HG03520 (cell line): ENCODE measurements at regions not wholly inside any gene's neighbourhood (a gene's known extent, or its start where the extent isn't known, plus 50 kb on each side); places are given as distances from the start of the nearest gene placed in this dataset.
A peak's percentile ranks its signal among the peaks of the same experiment; 100 is the strongest.
"Not testable (repeated sequence)": the region's sequence is repeated elsewhere in the genome, so short reads cannot be mapped to it uniquely, and the experiment has no call there.

Source experiments
- ATAC-seq: cut with Tn5 transposase; IDR thresholded peaks from one replicate; pipeline ENCODE4 v1.9.1; 2021; ENCODE audit warnings: mild to moderate bottlenecking, moderate library complexity; ENCODE audit not compliant: unreplicated experiment

DNA sequence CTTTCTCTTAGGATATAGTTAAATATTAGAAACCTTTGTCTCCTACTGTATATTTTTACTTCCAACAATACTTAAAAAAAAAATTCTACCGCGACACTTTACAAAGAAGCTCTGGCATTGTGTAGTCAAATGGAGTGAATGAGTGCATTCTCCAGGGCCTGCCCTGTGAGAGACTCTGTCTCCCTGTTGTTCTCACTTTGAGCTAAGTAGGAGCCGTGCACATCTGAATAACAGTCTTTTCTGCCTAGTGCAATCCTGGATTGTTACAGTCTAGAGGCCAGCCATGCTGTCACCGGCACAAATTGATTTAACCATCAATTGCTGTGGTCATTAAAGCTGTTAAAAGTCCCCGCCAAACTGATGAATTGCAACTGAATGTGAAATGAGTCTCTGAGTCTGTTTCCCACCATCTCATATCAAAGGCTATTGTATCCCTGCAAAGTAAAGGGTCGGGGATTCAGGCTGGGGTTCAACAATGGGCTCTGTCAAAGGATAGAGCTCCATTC is 156.0 kb downstream of the RFPL4B start:
- no peak for ATAC-seq

DNA sequence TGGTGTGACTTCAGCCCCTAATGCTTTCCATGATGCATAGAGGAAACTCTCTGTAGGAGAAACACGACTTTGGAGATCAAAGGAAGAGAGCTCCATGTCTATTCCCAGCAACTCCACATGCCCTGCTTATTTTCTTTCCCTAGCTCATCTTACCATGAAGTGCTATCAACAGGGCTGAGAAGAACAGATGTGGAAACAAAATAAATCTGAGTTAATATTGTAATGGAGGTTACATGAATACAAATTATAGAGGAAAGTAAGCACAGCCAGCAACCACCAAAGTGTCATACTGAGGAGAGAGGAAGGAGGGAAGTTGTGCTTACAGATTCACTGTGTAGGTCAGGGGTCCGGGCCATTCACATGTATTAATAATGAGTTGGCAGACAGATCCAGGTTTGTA is 157.5 kb downstream of the RFPL4B start:
- no peak for ATAC-seq

DNA sequence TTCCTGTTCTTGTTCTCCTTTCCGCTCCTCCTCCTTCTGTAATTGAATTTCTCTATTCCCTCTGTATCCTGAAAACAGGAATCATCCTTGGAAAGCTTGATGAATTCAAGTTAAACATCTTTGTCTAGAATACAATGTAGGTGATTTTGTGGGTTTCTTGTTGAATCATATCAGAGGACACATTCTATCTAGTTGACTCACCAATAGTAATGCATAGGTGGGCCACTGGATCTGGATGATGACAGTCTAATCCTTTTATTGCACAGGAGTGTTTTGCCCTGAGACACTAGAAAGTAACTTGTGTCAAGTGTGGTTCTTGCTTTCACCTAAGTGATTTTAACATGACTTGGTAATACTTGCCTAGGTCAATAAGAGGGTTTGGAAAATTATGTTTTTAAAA is 164.3 kb downstream of the RFPL4B start:
- ATAC-seq: no peak

DNA sequence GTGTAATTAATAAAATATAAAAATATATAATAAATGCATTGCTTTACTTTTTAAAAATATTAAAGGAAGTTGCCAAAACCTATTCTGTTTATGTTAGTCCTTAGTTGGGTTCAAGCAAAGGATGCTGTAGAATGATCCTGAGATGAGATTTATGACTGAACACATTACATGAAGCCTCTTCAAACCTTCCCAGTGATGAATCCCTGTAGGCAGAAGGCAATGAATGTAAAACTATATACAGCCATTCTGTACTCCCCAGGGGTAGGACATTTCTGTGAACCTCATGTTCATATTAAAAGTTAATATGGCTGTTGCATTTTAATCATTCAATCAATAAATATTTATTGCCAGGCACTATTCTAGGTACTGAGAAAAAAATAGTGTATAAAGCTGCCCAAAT is 166.0 kb downstream of the RFPL4B start:
- no peak for ATAC-seq

DNA sequence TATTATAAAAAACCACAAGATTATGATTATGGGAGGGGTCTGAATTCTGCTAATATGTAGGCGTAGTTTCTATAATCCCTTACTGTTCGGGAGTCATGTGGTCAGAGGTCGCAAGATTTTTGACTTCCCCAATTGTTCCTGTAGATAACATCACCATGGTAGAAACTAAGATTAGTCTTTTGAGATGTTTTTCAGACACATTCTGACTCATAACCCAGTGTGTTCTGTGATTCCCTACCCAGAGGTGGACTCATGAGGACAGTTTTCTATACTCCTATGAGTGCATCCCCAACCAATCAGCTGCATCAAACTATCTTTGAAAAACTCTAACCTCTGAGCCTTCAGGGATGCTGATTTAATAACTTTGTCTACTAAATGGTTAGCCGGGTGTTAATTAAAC is 175.5 kb downstream of the RFPL4B start:
- ATAC-seq: peak; percentile 81

DNA sequence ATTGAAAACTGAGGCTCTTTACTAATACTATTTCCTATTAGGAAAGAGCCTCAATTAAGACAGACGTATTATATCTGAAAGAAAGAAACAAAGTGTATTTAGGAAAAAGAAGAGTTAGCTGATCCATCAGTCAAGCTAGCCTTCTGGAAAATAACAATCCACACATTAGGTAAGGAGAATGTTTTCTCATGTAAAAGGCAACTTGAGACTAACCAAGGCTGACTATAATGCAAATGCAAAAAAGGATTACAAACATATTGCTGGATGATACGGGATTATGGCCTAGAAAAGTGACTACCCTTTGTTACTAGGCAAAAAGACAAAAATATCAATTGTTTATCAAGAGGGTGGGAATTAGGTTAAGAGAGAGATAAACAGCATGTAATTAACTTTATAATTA is 176.9 kb downstream of the RFPL4B start:
- ATAC-seq: no peak

DNA sequence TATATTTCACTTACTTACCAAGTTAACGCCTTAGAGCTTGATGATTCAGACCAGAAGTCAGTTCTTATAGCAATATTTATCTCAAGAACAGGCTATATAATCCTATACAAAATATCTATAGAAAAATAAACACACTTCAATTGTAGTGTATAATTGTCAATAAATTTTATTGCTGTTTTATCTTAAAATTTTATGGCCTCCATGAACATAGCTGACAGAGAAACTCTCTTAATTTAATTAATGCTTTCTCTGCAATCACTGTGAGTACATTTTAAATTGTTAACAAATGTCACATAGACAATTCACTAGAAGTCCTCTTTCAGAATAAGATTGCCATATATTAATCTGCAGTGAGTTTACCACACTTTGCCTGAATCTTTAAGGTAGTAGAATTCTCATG is 178.6 kb downstream of the RFPL4B start:
- ATAC-seq: no peak

DNA sequence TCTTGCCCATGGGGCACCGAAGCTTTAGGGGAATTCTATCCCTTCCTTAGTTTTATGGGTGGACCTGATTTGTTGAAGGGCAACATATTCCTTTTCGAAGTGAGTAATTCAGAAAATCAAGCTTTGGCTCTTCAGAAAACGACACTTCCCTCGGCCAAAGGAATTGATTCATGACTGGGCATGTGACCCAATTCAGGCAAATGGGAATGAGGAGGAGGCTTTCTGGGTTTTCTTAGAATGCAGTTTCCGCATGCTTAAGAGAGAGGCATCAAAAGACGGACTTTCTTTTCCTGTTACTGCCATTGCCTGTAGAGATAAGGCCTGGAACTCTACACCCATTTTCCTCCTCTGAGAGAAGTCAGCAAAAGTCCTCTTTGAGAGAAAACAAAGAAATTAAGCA is 179.5 kb downstream of the RFPL4B start:
- no peak for ATAC-seq

DNA sequence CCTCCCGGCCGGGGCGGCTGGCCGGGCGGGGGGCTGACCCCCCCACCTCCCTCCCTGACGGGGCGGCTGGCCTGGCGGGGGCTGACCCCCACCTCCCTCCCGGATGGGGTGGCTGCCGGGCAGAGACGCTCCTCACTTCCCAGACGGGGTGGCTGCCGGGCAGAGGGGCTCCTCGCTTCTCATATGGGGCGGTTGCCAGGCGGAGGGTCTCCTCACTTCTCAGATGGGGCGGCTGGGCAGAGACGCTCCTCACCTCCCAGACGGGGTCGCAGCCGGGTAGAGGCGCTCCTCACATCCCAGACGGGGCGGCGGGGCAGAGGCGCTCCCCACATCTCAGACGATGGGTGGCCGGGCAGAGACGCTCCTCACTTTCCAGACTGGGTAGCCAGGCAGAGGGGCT is 181.2 kb downstream of the RFPL4B start:
- not testable (repeated sequence) for ATAC-seq

DNA sequence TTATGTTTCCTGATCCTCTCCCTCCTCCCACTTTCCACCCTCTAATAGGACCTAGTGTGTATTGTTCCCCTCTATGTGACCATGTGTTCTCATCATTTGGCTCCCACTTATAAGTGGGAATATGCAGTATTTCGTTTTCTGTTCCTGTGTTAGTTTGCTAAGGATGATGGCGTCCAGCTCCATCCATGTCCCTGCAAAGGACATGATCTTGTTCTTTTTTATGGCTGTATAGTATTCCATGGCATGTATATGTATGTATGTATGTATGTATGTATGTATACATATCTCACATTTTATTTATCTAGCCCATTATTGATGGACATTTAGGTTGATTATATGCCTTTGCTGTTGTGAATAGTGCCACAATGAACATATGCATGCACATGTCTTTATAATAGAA is 188.7 kb downstream of the RFPL4B start:
- ATAC-seq: no peak

DNA sequence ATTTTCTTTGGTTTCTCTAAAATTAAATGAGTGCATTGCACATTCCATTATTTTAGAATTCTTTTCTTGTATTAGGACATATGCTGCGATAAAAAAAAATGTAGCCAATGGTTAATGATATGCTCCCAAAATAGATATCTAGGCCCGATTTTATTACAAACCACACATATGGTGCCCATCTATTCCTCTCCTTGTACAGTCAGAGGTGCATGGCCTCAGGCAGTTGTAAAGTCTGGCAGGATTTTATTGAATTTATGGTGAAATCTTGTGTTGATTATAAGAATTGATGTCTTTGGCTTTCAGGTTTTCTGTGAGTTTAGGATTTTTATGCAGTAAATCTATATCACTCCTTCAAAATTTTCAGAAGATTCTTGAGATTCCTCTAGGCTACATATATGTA is 192.2 kb downstream of the RFPL4B start:
- no peak for ATAC-seq

DNA sequence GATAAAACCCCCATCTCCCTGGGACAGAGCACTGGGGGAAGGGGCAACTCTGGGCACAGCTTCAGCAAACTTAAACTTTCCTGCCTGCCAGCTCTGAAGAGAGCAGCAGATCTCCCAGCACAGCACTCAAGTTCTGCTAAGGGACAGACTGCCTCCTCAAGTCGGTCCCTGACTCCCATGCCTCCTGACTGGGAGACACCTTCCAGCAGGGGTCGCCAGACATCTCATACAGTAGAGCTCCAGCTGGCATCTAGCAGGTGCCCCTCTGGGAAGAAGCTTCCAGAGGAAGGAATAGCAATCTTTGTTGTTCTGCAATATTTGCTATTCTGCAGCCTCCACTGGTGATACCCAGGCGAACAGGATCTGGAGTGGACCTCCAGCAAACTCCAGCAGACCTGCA is 194.7 kb downstream of the RFPL4B start:
- ATAC-seq: not testable (repeated sequence)

DNA sequence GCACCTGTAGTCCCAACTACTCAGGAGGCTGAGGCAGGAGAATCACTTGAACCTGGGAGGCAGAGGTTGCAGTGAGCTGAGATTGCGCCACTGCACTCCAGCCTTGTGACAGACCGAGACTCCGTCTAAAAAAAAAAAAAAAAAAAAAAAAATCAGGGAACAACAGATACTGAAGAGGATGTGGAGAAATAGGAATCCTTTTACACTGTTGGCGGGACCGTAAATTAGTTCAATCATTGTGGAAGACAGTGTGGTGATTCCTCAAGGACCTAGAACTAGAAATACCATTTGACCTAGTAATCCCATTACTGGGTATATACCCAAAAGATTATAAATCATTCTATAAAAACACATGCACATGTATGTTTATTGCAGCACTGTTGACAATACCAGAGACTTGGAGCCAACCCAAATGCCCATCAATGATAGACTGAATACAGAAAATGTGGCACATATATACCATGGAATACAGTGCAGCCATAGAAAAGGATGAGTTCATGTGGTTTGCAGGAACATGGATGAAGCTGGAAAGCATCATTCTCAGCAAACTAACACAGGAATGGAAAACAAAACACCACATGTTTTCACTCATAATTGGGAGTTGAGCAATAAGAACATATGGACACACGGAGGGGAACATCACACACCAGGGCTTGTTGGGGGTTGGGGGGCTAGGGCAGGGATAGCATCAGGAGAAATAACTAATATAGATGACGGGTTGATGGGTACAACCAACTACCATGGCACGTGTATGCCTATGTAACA is 200.4 kb downstream of the RFPL4B start:
- not testable (repeated sequence) for ATAC-seq

DNA sequence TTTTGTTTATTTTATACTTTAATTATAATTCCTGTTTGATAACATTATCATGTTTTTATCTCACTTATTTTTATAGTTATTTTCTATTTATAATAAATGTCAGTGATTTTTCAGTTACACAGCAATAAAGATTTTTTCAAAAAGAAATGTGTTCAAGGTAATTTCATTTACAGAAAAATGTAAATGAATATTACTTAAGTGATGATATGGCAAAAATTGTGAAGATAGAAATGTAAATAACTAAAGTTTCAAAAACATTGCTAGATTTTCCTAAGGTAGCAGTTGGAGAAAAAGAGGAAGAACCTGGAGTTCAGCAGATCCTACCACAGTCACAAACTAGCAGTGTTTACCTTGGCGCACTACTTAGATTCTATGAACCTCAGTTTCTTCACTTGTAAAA is 202.6 kb downstream of the RFPL4B start:
- ATAC-seq: no peak

DNA sequence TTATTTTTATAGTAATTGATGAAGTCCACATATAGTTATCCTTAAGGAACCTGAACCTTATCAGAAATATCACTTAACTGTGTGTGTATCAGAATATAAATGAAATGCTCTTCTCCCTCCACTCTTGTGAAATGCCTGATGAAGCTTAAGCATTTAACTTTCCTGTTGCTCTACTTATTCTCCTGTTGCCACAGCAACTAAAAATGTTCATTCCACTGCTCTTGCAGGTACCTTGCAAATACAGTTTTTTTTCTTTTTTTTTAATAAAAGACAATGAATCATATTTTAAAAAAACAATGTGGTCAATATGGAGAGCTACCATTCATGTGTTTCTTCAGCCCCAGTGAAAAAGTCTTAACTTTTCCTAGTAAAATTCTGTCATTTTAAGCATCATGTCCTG is 210.3 kb downstream of the RFPL4B start:
- ATAC-seq: no peak

DNA sequence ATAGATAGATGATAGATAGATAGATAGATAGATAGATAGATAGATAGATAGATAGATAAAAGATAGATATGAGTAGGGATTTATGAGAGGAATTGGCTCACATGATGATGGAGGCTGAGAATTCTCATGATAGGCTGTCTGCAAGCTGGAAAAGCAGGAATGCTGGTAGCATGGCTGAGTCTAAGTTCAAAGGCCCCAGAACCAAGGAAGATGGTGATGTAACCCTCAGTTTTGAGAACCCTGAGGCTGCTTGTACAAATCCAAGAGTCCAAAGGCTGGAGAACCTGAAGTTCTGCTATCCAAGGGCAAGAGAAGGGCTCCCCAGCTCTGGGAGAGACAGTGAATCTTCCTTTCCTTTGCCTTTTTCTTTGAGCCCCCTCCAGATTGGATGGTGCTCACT is 210.8 kb downstream of the RFPL4B start:
- ATAC-seq: no peak

DNA sequence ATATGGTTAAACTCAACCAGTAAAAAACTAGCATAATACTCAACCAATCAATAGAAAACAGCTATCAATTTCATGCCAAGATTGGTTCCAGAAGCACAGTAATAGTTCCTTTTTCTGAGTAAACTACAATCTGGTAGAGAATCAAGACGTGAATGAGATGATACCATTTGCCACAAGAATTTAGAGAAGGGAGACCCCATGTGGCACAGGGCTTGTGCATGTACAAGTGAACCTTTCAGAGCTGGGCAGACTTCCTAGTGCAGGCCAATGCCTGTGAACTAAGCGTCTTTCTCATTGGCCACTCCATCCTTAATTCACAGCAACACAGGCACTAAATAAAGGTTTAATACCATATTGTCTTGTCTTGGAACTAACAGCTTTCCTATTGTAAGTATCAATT is 213.5 kb downstream of the RFPL4B start:
- no peak for ATAC-seq

DNA sequence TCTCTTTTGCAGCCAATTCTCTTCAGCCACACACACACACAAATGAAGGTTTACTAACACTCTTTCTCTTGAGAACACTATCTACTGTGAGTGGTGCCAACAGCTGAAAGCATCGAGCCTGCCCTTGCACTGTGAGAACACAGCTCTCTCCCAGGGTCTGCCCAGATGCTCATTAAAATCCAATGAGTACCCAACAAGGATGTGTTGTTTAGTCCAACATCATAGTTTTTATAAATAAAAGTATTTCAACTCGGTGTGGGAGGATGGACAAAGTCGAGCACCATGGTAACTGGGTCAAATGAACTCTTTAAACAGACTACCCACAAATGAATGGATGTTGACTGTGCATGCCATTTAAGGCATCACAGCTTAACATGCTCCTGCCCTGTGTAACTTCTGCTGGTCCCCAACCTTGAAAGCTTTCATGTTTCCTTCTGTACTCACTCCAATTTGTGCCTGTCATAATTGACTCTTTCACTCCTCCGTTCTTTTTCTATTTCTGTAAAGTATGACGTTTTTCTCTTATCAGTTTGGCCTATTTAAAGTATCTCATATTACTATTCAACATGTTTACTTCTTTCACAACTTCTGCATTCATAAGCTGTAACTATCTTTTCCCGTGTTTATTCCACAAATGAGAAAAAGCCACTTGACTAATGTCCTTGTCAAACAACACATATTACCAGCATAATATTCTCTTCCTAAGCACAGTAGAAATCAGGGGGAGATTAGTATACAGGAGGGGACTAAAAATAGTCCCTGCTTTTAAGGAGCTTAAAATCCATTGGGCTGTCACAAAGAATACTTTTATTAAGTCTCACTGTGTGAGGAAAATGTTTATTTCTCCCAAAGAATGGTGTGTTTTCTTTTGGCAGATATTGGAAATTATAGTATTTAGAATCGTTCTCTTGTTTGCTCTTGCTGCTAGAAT is 215.4 kb downstream of the RFPL4B start:
- ATAC-seq: no peak

DNA sequence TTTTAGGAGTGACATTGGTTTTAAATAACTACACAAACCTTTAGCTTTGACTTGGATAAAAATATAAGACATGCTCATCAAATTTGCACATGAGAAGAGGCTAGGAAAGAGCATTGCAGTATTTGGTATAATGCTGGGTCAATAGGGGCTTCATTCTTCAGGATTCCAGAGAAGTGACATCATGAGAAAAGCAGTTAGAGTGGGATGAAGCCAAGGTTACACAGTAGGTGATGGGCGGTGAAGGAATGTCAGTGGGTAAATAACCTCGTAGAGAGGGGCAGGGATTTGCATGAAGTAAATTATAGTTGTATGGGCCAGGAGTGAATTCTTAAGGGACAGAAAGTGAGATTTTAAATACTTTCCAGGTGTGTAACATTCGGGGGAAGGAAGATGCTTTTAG is 216.2 kb downstream of the RFPL4B start:
- ATAC-seq: no peak

DNA sequence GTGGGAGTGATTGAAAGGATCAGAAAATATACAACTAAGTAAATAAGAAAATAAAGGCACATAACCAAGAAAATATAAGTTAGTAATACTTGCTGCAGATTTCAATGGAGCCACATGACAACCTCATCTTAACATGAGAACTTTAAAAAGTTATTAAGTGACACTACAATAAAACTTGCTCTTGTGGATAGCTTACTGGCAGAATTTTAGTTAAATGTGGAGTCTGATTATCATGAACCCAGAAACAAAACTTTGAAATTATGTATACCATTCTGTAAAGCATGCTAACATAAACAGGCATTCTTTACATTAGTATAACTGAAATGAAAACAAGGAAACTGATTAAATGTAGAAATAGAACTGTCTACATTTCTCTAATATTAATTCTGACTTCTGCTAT is 220.9 kb downstream of the RFPL4B start:
- ATAC-seq: no peak

DNA sequence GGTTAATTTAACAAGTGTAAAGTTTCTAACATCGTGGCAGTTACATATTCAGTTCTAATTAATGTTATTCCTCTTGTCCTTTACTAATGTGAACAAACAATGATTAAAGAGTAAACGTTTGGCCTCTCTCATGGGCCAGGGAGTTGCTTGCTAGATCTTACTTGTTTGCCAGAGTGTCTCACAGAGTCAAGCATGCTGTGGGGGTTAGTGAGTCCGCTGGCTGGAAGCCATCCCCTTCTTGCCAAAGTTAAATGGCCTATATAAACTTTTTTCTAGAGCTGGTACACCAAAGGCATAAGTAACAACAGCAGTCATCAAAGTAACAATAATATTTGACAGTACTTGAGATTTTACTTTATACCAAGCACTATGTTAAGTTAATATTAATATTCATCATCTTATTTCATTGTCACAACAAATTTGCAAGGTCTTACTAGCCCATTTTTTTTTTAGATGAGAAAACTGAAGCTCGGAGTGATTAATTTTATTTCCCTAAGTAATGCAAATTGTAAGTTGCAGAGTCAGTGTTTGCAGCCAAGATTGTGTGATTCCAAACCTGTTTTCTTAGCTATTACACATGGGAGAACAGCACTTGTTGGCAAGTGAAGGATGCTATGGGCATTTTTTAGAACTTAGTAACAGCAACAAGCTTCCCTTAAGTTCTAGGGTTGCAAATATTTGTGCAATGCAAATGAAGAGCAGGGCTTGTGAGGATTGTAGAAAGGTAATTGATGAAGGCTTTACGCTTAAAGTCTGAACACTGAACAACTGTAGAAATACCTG is 224.5 kb downstream of the RFPL4B start:
- no peak for ATAC-seq
